Dedifferentiated amniotic fluid mesenchymal stem cell (primary cell): ENCODE measurements at regions not wholly inside any gene's neighbourhood (a gene's known extent, or its start where the extent isn't known, plus 50 kb on each side); places are given as distances from the start of the nearest gene placed in this dataset.
"Not testable (repeated sequence)": the region's sequence is repeated elsewhere in the genome, so short reads cannot be mapped to it uniquely, and the experiment has no call there.

ENCODE experiments used
- DNase-seq: peaks from one replicate; pipeline ENCODE4 v3.0.0-alpha.2; 2016; ENCODE audit errors: extremely low spot score

DNA sequence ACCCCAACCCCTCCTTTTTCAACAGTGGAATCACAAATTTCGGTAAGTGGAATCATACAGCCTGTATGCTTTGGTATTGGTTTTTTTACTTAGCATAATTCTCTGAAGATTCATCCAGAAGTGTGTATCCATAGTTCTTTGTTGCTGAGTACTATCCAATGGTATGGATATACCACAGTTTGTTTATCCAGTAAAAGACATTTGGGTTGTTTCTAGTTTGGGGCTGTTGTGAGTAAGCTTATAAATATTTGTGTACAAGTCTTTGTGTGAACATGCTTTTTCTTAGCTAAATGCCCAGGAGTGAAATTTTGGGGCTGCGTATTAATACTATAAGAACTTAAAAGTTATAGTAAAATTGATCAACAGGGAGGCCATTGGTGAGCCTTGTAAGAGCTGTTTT, 57.5 kb upstream of the GC start:
- DNase-seq = no peak

GRCh38 chr4:71847300-71847699, 63.4 kb upstream of the GC start:
- no peak for DNase-seq

DNA sequence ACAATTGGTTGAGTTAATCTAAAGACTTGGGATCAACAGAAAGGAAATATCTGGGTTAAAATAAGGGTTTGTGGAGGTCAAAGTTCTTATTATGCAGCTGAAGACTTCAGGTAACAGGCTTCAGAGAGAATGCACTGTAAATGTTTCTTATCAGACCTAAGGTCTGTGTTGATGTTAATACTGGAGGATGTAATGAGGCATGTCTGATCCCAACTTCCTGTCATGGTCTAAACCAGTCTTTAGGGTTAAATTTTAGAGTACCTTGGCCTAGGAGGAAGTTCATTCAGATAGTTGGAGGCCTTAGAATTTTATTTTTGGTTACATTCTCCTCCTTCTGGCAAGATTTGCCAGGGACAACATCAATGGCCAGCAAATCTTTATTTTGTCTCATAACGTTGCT, 72.1 kb upstream of the GC start:
- DNase-seq = no peak

DNA sequence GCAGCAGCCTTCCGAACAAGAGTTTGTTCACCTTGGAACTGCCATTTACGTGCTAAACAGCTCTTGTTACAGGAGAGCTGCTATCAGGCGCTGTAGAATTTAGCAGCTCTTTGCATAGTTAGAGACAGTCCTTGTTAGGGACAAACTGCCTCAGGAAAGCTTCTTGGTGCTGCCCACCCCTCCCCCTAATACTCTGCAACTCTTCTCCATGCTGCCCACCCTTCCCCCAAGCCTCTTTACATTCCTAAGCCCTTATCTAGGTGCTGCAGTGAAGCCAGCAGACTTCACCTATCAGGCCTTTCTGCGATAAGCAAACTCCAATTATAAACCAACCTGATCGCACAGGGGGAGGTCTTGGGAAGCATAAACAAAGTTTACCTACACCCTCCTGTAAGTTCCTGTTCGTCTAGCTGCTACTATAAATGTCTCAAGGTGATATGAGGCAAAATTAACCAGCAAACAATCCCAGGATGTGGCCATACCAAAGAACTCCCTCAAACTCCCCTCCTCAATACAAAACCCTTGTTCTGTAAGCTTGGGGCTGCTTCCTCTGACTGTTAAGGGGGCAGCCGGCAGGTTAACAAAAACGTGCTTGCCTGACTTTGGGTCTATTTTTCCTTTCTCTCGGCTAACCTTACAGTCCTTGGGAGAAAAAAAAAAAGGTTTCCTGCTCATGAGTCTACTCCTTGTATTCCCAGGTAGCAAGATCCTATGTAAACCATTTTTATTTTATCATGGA, 74.0 kb upstream of the GC start:
- DNase-seq = no peak

DNA sequence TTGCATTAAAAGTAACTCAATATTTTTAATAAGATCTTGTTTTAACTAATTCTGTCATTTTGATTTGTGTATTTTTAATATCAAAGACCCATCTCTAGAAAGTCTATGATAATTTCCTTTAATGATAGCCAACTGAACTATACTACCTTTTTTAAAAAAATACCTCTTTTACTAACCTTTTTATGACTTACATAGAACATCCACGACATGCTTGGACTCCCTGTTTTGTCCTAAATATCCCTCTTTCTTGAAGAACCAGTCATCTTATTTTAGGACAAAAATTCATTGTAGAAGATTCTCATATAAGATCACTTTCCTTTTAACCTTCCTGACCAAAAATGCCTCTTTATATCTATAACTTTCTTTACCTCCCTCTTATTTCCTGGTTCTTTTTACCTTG, 76.8 kb upstream of the GC start:
- no peak for DNase-seq

GRCh38 chr4:71862315-71862714, 78.4 kb upstream of the GC start:
- DNase-seq = no peak

DNA sequence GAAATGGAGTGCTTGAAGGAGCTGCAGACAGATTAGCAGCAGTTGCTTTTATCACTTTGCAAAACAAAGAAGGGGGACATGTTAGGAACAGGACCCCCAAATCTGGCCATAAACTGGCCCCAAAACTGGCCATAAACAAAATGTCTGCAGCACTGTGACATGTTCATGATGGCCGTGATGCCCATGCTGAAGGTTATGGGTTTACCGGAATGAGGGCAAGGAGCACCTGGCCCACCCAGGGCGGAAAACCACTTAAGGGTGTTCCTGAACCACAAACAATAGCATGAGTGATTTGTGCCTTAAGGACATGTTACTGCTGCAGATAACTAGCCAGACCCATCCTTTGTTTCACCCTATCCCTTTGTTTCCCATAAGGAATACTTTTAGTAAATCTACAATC, 79.6 kb upstream of the GC start:
- no peak for DNase-seq

DNA sequence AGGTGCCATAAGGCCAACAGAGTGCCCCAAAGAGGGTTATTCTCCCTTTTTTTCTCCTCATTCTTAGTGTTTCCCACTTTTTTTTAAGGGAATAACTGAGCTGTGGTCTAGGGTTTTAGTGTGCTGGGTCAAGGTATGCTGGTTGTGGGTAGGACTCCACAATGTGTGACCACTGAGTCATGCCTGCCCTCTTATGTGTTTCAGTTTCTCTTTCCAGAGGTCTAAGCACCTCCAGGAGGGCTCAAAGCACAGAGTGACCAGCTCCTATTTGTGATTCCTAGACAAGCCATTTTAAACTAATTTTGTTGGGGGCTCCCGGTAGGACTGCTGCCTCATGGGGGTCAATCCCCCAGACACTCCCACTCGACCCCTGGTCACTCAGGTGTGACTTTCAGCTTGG, 80.5 kb upstream of the GC start:
- no peak for DNase-seq

DNA sequence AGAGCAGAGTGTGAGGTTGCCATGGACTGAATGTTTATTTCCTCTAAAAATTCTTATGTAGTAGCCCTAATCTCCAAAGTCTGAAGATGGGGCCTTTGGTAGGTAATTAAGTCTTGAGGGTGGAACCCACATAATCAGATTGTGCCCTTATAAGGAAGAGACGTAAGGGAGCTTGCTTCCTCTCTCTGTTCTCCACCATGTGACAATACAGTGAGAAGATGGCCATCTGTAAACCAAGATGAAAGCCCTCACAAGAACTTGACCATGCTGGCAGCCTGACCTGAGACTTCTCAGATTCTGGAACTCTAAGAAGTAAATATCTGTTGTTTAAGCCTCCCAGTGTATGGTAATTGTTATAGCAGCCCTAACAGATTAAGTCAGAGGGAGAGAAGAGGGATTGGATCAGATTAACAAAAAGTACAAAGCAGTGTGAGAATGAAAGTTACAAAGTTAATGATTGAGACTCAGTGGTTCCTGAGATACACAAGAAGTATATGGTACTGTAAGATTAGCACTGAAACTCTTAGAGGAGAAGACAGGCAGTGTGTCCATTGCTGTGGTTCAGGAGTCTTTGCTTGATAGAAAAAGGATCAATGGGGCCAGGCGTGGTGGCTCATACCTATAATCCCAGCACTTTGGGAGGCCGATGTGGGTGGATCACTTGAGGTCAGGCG, 82.5 kb upstream of the GC start:
- DNase-seq = no peak

GRCh38 chr4:71867598-71867997, 83.7 kb upstream of the GC start:
- no peak for DNase-seq

GRCh38 chr4:71870456-71870855, 86.6 kb upstream of the GC start:
- DNase-seq = no peak

GRCh38 chr4:71872221-71872620, 88.3 kb upstream of the GC start:
- DNase-seq = no peak

DNA sequence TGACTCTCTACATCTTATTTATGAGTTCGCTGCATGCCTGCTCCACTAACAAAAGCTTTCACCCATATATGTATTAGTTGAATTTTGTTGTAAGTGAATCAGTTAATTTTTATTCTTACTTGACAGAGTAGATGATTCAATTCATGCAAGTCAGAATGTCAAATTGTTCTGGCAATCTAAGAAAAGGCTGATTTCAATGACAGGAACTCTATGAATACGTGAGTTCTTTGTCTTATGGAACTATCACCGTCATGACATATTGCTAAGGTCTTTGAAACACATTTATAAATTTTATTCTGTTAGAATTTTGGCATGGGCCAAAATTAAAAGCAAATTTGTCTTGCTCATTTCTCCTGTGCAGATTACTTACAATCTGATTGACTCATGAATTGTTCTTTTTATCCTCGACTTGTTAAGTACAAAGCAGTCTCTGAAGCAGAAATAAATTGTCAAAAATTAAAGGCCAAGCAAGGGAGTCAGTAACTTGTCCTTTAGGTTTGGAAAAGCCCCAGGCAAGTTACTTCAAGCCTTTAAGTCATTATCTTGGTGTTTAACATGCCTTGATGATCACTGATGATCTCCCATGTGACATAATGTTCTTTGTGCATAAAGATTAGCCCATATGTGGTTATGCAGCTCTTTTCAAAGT, 89.0 kb upstream of the GC start:
- DNase-seq = no peak

GRCh38 chr4:71878376-71878775, 94.5 kb upstream of the GC start:
- no peak for DNase-seq

DNA sequence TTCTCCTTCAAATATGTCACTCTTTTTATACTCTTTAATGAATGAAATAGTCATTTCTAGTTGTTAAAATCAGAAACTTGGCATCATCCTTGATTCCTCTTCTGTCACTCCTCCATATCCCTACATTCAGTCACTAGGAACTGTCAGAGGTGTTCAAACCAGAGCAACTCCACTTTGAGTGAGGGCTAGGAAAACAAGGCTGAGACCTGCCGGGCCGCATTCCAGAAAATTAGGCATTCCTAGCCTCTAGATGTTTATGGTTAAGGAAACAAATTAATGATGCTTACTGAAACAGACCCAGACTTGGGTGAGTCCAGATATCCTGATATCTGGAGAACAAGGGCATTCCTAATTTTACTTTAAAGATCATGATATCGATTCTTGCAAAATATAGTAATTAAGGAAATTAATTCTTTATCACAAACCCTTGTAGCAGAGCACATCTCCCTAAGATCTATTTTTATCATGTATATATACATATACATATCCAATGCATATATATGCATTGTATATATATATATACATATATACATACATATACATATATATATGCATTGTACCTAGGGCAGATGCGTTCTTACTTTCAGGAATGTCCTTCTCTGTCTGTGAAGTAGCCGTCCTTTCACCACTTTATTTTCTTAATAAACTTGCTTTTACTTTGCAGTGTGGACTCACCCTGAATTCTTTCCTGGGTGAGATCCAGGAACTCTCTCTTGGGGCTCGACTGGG, 98.4 kb upstream of the GC start:
- no peak for DNase-seq

DNA sequence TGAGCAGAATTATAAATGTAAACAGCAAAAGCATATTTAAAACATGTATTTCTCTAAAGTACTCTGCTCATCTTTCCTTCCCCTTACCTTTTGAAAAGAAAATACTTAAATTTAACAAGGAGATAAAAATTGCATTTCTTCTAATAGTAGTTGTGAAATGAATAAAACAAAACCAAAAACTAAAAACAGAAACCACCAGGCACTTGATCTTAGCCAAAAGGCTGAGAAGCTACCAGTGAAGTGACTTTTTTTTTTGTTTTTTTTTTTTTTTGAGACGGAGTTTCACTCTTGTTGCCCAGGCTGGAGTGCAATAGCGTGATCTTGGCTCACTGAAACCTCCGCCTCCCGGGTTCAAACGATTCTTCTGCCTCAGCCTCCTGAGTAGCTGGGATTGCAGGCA, 116.5 kb upstream of the GC start:
- not testable (repeated sequence) for DNase-seq

DNA sequence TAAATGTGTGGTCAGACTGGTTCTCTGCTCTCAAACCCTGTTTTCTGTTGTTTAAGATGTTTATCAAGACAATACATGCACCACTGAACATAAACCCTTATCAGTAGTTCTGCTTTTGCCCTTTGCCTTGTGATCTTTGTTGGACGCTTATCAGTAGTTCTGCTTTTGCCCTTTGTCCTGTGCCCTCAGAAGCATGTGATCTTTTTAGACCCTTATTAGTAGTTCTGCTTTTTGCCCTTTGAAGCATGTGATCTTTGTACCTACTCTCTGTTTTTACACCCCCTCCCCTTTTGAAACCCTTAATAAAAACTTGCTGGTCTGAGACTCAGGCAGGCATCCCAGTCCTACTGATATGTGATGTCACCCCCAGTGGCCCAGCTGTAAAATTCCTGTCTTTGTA, 121.7 kb upstream of the GC start:
- DNase-seq = not testable (repeated sequence)

DNA sequence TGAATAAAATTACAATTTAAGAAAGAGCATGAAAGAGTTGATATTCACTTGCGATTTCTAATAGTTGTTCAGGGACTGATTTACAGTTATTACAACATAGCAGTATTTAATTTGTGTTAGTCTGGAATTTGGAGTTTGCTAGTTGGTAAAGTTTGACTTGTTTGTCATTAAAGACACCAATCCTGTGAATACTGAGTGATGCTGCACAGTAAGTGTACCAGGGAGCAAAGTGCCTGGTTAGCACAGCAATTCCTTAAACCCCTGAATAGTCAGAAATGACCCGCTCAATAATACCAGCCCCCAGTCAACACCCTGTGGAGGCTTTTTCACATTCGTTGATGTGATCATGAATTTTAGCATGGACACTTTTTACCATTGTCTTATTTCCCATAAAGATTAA, 122.2 kb upstream of the GC start:
- no peak for DNase-seq

- DNase-seq = no peak
These were observed 123.2 kb upstream of the GC start for GRCh38 chr4:71907071-71907470.

GRCh38 chr4:71907782-71908181, 123.9 kb upstream of the GC start:
- no peak for DNase-seq

DNA sequence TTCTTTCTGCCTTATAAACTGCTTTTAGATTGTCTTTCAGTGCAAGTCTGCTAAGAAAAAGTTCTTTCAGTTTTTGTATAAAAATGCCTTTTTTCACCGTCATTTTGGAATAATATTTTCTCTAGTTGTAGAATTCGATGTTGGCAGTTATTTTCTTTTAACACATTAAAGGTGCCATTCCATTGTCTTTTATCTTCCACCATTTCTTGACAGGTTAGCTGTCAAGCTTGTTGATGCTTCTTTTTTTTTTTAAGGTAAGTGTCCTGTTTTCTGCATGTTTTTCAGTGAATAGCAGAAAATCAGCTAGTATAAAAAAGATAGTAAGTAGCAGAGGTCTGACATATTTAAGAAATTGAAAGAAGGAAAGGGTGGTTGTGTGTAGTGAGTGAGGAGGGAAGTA, 118.5 kb upstream of the NPFFR2 start:
- no peak for DNase-seq

DNA sequence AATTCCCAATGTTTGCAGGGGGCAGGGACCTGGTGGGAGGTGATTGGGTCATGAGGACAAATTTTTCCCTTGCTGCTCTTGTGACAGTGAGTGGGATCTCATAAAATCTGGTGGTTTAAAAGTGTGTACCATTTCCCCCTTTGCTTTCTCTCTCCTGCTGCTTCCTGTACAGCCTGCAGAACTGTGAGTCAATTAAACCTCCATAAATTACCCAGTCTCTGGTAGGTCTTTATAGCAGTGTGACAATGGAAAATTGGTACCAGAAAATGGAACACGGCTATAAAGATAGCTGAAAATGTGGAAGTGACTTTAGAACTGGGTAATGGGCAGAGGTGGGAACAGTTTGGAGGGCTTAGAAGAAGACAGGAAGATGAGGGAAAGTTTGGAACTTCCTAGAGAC, 108.7 kb upstream of the NPFFR2 start:
- no peak for DNase-seq

DNA sequence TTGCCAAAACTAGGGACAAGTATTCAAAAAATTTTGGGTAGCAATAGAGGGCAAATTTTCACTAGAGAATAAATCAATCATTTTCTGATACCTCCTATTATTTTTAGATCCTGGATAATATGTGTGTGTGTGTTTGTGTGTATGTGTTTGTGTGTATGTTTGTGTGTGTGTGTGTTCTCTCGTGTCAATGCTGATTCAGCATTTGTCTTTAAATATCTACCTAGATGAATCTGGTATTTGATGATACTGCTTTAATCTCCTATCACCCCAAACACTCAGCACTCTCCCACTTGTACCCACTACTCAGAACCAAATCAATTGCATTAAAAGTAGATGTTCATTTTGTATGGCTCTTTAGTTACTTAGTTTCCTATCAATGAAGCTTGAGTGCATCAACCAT, 101.3 kb upstream of the NPFFR2 start:
- DNase-seq = no peak
